DMS79 treated with DMSO at 0.1 percent for 48 hours (cell line): ENCODE measurements at regions not wholly inside any gene's neighbourhood (a gene's known extent, or its start where the extent isn't known, plus 50 kb on each side); places are given as distances from the start of the nearest gene placed in this dataset.

Experiments used
- DNase-seq: peaks from one replicate; lab custom pipeline; 2025; lab: John Stamatoyannopoulos, UW

- DNase-seq: no peak
Observed at GRCh38 chr1:199747984-199748383, 279.5 kb upstream of the NR5A2 start.

- DNase-seq: no peak
Observed at GRCh38 chr1:199751506-199751905, 276.0 kb upstream of the NR5A2 start.

- no peak for DNase-seq
Observed at GRCh38 chr1:199751962-199752687, 275.4 kb upstream of the NR5A2 start.

GRCh38 chr1:199752688-199753027, 274.9 kb upstream of the NR5A2 start:
- no peak for DNase-seq

GRCh38 chr1:199753513-199753912, 274.0 kb upstream of the NR5A2 start:
- no peak for DNase-seq

GRCh38 chr1:199756066-199756465, 271.4 kb upstream of the NR5A2 start:
- DNase-seq: no peak

- no peak for DNase-seq
Observed at GRCh38 chr1:199758626-199759255, 268.8 kb upstream of the NR5A2 start.

- no peak for DNase-seq
Observed at GRCh38 chr1:199759268-199759730, 268.2 kb upstream of the NR5A2 start.

- no peak for DNase-seq
Observed at GRCh38 chr1:199762572-199762971, 264.9 kb upstream of the NR5A2 start.

GRCh38 chr1:199766218-199766792, 261.2 kb upstream of the NR5A2 start:
- DNase-seq: no peak

GRCh38 chr1:199767700-199768099, 259.8 kb upstream of the NR5A2 start:
- DNase-seq: no peak

- DNase-seq: no peak
Observed at GRCh38 chr1:199774433-199775089, 252.9 kb upstream of the NR5A2 start.

- no peak for DNase-seq
Observed at GRCh38 chr1:199776768-199777497, 250.6 kb upstream of the NR5A2 start.

- DNase-seq: no peak
Observed at GRCh38 chr1:199778324-199778955, 249.1 kb upstream of the NR5A2 start.

- no peak for DNase-seq
Observed at GRCh38 chr1:199780091-199780490, 247.4 kb upstream of the NR5A2 start.

- no peak for DNase-seq
Observed at GRCh38 chr1:199780948-199781670, 246.4 kb upstream of the NR5A2 start.

GRCh38 chr1:199784138-199784895, 243.2 kb upstream of the NR5A2 start:
- DNase-seq: no peak

GRCh38 chr1:199786695-199787094, 240.8 kb upstream of the NR5A2 start:
- DNase-seq: no peak

- no peak for DNase-seq
Observed at GRCh38 chr1:199789141-199789540, 238.4 kb upstream of the NR5A2 start.

GRCh38 chr1:199791495-199791894, 236.0 kb upstream of the NR5A2 start:
- DNase-seq: no peak
